GM23338 (cell line): ENCODE measurements at regions not wholly inside any gene's neighbourhood (a gene's known extent, or its start where the extent isn't known, plus 50 kb on each side); places are given as distances from the start of the nearest gene placed in this dataset.

Experiments used
- ATAC-seq: fragments of 200-7000 bp; cut with Tn5 transposase; 3 replicates; pipeline ENCODE4 v1.9.1; 2020
- DNase-seq: peaks from one replicate; pipeline ENCODE4 v3.0.0-alpha.2; 2015; ENCODE audit warnings: low spot score
- H2AFZ ChIP-seq: fragments of 200-600 bp; sonication (generic); 2 replicates; pipeline ENCODE4 v1.8.0; 2016; ENCODE audit warnings: antibody characterized with exemption, mild to moderate bottlenecking, moderate library complexity
- H3F3A ChIP-seq: fragments of 200-600 bp; sonication (generic); replicated peaks from 2 replicates; pipeline ENCODE4 v1.8.0; 2017; ENCODE audit warnings: antibody characterized with exemption, mixed run types, low read depth
- H3K27ac ChIP-seq: fragments of 200-600 bp; sonication (generic); 2 replicates; pipeline ENCODE4 v1.6.1; 2016; ENCODE audit warnings: low read depth
- H3K27me3 ChIP-seq: fragments of 200-600 bp; sonication (generic); 2 replicates; pipeline ENCODE4 v1.8.0; 2016; ENCODE audit warnings: mild to moderate bottlenecking, mixed run types, moderate library complexity; ENCODE audit not compliant: insufficient read depth
- H3K36me3 ChIP-seq: fragments of 200-600 bp; sonication (generic); 2 replicates; pipeline ENCODE4 v1.8.0; 2016; ENCODE audit warnings: mild to moderate bottlenecking; ENCODE audit not compliant: insufficient read depth
- H3K4me1 ChIP-seq: fragments of 200-600 bp; sonication (generic); 2 replicates; pipeline ENCODE4 v1.8.0; 2016; ENCODE audit warnings: mild to moderate bottlenecking, moderate library complexity; ENCODE audit not compliant: insufficient read depth
- H3K4me2 ChIP-seq: fragments of 200-600 bp; sonication (generic); 2 replicates; pipeline ENCODE4 v1.7.1; 2017; ENCODE audit warnings: mixed run types
- H3K4me3 ChIP-seq: fragments of 200-600 bp; sonication (generic); 2 replicates; pipeline ENCODE4 v1.6.1; 2016; ENCODE audit warnings: mixed run types
- H3K79me2 ChIP-seq: fragments of 200-600 bp; sonication (generic); replicated peaks from 2 replicates; pipeline ENCODE4 v1.8.0; 2017; ENCODE audit warnings: mild to moderate bottlenecking; ENCODE audit not compliant: insufficient read depth
- H3K9me2 ChIP-seq: fragments of 200-600 bp; sonication (generic); 2 replicates; pipeline ENCODE4 v1.8.0; 2017; ENCODE audit not compliant: insufficient read depth
- H4K20me1 ChIP-seq: fragments of 200-600 bp; sonication (generic); replicated peaks from 2 replicates; pipeline ENCODE4 v1.8.0; 2017; ENCODE audit warnings: mild to moderate bottlenecking; ENCODE audit not compliant: insufficient read depth
- H3K27ac Mint-ChIP-seq: 2 replicates; pipeline ENCODE4 v1.8.0; 2020; ENCODE audit warnings: inconsistent platforms, mild to moderate bottlenecking, moderate library complexity, mixed read lengths
- H3K27me3 Mint-ChIP-seq: 3 replicates; pipeline ENCODE4 v1.8.0; 2022; ENCODE audit warnings: low read depth, mild to moderate bottlenecking, moderate library complexity, mixed read lengths, inconsistent platforms; ENCODE audit not compliant: insufficient read depth, poor library complexity
- H3K36me3 Mint-ChIP-seq: 3 replicates; pipeline ENCODE4 v1.8.0; 2021; ENCODE audit warnings: low read depth, mild to moderate bottlenecking, inconsistent platforms, moderate library complexity, mixed read lengths
- H3K4me1 Mint-ChIP-seq: 3 replicates; pipeline ENCODE4 v1.8.0; 2020; ENCODE audit warnings: mild to moderate bottlenecking, inconsistent platforms, mixed read lengths
- H3K4me3 Mint-ChIP-seq: 3 replicates; pipeline ENCODE4 v1.8.0; 2021; ENCODE audit warnings: moderate library complexity, mild to moderate bottlenecking, inconsistent platforms, mixed read lengths
- H3K9me3 Mint-ChIP-seq: 3 replicates; pipeline ENCODE4 v1.8.0; 2020; ENCODE audit warnings: moderate library complexity, mild to moderate bottlenecking, inconsistent platforms, mixed read lengths
- CREB1 ChIP-seq: fragments of 250-450 bp; sonication (Bioruptor Pico); IDR thresholded peaks from 2 replicates; pipeline ENCODE4 v1.5.0; 2020; ENCODE audit warnings: low read depth, mild to moderate bottlenecking, moderate library complexity
- CTCF ChIP-seq, 2 experiments: fragments of 200-600 bp in 1 of 2; sonication (generic) in 1 of 2; conservative IDR thresholded peaks; 2 replicates each; pipeline versions ENCODE4 v1.5.1 to v1.6.1; 2016 to 2017; ENCODE audit warnings: antibody characterized with exemption in 2 of 2, low read depth in 2 of 2, mild to moderate bottlenecking in 2 of 2, moderate library complexity in 1 of 2
- EZH2 ChIP-seq: fragments of 200-600 bp; sonication (generic); IDR thresholded peaks from one replicate; pipeline ENCODE4 v1.8.0; 2017; ENCODE audit warnings: antibody characterized with exemption, mild to moderate bottlenecking, low read depth; ENCODE audit not compliant: unreplicated experiment
- EZH2phosphoT487 ChIP-seq: fragments of 200-600 bp; sonication (generic); IDR thresholded peaks from one replicate; pipeline ENCODE4 v1.8.1; 2018; ENCODE audit warnings: antibody characterized with exemption; ENCODE audit not compliant: unreplicated experiment
- JUNB ChIP-seq: IDR thresholded peaks from one replicate; pipeline ENCODE4 v1.6.1; 2016; ENCODE audit warnings: antibody characterized with exemption; ENCODE audit not compliant: unreplicated experiment
- NANOG ChIP-seq: IDR thresholded peaks from 2 replicates; pipeline ENCODE4 v1.6.1; 2016; ENCODE audit warnings: antibody characterized with exemption, borderline replicate concordance
- POLR2AphosphoS5 ChIP-seq: IDR thresholded peaks from 2 replicates; pipeline ENCODE4 v1.6.1; 2016; ENCODE audit warnings: antibody characterized with exemption, low read depth
- STAT1 ChIP-seq: IDR thresholded peaks from one replicate; pipeline ENCODE4 v1.6.1; 2016; ENCODE audit warnings: antibody characterized with exemption; ENCODE audit not compliant: unreplicated experiment
- ZNF114 ChIP-seq: fragments of 250-450 bp; sonication (Bioruptor Pico); IDR thresholded peaks from 2 replicates; pipeline ENCODE4 v1.5.0; 2020; ENCODE audit warnings: mild to moderate bottlenecking, moderate library complexity
- ZNF462 ChIP-seq: fragments of 250-450 bp; sonication (Bioruptor Pico); IDR thresholded peaks from 2 replicates; pipeline ENCODE4 v1.5.0; 2020; ENCODE audit warnings: mild to moderate bottlenecking, moderate library complexity

- H3K4me3 ChIP-seq = no peak overlapping the region
- H3K4me1 Mint-ChIP-seq = no peaks in the 10 kb centered on the region
- H3K27ac ChIP-seq = no peak overlapping the region
- H3K4me3 Mint-ChIP-seq = no peak overlapping the region
- no peaks in the 10 kb centered on the region for H3K9me2 ChIP-seq
- no peak overlapping the region for H3K4me2 ChIP-seq
- no peaks in the 10 kb centered on the region for H3F3A ChIP-seq
- H2AFZ ChIP-seq = peak overlapping the region; percentile 57; the same call in 1 of the 2 replicates
- DNase-seq = peak; percentile 47
- no peaks in the 10 kb centered on the region for H3K4me1 ChIP-seq
- ATAC-seq = no peak
- no peaks in the 10 kb centered on the region for H3K9me3 Mint-ChIP-seq
- no peaks in the 10 kb centered on the region for H4K20me1 ChIP-seq
- no peaks in the 10 kb centered on the region for H3K27me3 ChIP-seq
- H3K36me3 Mint-ChIP-seq = no peaks in the 10 kb centered on the region
- H3K36me3 ChIP-seq = no peaks in the 10 kb centered on the region
- H3K27ac Mint-ChIP-seq = no peak overlapping the region
- no peaks in the 10 kb centered on the region for H3K79me2 ChIP-seq
- H3K27me3 Mint-ChIP-seq = no peaks in the 10 kb centered on the region
- TF ChIP-seq CTCF (conservative IDR thresholded peaks at IDR 0.05; ENCODE audit: low read depth in 2 of 2) (peak; percentile 63 to 75), POLR2AphosphoS5 (no peak), NANOG (no peak)
Observed at GRCh38 chr6:104325341-104326172, 534.2 kb downstream of the HACE1 start.

- no peaks in the 10 kb centered on the region for H3K36me3 Mint-ChIP-seq
- Histone ChIP-seq H3K4me2 (no peak overlapping the region), H3K4me1 (no peaks in the 10 kb centered on the region), H3K9me2 (no peaks in the 10 kb centered on the region), H3K27ac (no peak overlapping the region), H3K79me2 (no peaks in the 10 kb centered on the region), H2AFZ (no peak overlapping the region), H3K4me3 (no peak overlapping the region), H3F3A (no peaks in the 10 kb centered on the region), H3K27me3 (no peaks in the 10 kb centered on the region), H4K20me1 (no peaks in the 10 kb centered on the region), H3K36me3 (no peaks in the 10 kb centered on the region)
- H3K4me3 Mint-ChIP-seq = no peak overlapping the region
- ATAC-seq (no peak), DNase-seq (no peak)
- H3K27me3 Mint-ChIP-seq = no peaks in the 10 kb centered on the region
- H3K4me1 Mint-ChIP-seq = no peaks in the 10 kb centered on the region
- no peaks in the 10 kb centered on the region for H3K9me3 Mint-ChIP-seq
- no peak overlapping the region for H3K27ac Mint-ChIP-seq
- no peak for TF ChIP-seq POLR2AphosphoS5
- TF ChIP-seq CTCF (conservative IDR thresholded peaks at IDR 0.05; ENCODE audit: low read depth in 2 of 2) = no peak
- TF ChIP-seq NANOG = no peak
- TF ChIP-seq ZNF114 (CRISPR knock-in tag) = no peak
- no peak for TF ChIP-seq JUNB
- TF ChIP-seq EZH2 = no peak
- no peak for TF ChIP-seq STAT1
- no peak for TF ChIP-seq EZH2phosphoT487
- TF ChIP-seq ZNF462 (CRISPR knock-in tag) = no peak
- no peak for TF ChIP-seq CREB1 (CRISPR knock-in tag)
Observed at GRCh38 chr6:104324301-104324700, 535.4 kb downstream of the HACE1 start.
